NCI-H774 (cell line): ENCODE measurements at regions not wholly inside any gene's neighbourhood (a gene's known extent, or its start where the extent isn't known, plus 50 kb on each side); places are given as distances from the start of the nearest gene placed in this dataset.
"Not testable (repeated sequence)": the region's sequence is repeated elsewhere in the genome, so short reads cannot be mapped to it uniquely, and the experiment has no call there.

Source experiments
- DNase-seq: peaks from one replicate; lab custom pipeline; 2025; lab: John Stamatoyannopoulos, UW

- no peak for DNase-seq
Observed at GRCh38 chr5:57749396-57749795, 266.8 kb upstream of the ACTBL2 start.

- no peak for DNase-seq
Observed at GRCh38 chr5:57745700-57746651, 263.4 kb upstream of the ACTBL2 start.

DNA sequence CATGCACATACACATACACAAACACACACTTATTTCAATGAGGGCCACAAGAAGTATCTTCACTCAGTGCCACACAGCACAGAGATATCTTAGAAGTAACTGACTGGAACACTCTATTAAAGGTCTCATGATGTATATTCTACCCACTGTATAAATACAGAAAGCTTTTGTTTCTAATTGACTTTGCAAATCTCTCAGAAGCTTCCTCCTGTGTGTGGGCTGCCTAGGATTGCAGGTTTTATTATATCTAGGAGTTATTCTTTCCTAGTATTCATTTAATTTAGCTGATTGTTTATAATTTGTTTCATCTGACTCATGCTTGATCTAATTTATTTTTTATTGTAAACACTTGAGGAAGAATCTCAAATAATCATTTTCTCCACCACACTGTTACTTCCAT lies 262.4 kb upstream of the ACTBL2 start:
- no peak for DNase-seq

DNA sequence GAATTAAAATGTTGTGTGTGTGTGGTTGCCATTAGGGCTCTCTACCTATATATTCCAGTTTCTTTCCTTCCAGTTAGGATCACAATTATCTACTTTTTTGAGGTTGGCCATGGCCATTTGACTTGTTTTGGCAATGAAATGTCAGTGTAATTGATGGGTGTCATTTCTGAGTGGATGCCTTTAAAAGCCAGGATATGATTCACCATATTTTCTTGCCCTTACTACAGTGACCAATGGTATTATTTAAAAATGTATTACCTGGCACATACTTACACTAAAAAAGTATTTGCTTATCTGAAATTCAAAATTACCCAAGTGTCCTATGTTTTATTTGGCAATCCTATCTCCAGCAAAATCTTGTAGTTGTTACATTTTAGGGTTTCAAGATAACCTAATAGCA lies 258.7 kb upstream of the ACTBL2 start:
- no peak for DNase-seq

GRCh38 chr5:57738787-57739186 lies 256.2 kb upstream of the ACTBL2 start:
- DNase-seq: no peak

- DNase-seq: no peak
Observed at GRCh38 chr5:57738301-57738700, 255.7 kb upstream of the ACTBL2 start.

- DNase-seq: no peak
Observed at GRCh38 chr5:57736716-57737115, 254.1 kb upstream of the ACTBL2 start.

DNA sequence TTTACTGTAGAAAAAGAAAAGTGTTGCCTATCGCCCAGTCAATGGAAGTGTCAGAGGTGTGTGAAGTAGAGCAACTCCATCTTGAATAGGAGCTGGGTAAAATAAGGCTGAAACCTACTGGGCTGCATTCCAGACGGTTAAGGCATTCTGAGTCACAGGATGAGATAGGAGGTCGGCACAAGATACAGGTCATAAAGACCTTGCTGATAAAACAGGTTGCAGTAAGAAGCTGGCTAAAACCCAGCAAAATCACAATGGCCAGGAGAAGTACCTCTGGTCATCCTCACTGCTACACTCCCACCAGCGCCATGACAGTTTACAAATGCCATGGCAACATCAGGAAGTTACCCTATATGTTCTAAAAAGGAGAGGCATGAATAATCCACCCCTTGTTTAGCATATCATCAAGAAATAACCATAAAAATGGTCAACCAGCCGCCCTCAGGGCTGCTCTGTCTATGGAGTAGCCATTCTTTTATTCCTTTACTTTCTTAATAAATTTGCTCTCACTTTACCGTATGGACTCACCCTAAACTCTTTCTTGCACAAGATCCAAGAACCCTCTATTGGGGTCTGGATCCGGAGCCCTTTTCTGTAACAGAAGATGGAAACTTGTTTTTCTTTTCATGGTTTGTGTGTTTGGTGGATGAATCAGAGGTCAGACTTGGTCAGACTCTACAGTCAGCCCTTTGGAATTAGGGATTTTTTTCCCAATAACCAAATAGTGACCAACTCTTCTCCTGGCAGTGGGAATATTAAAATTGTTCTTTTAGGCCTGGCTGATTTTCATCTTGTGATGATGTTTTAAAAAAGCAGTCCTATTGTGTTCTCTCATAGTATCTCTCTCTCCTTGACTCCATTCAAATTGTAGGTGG lies 252.9 kb upstream of the ACTBL2 start:
- DNase-seq: not testable (repeated sequence)

GRCh38 chr5:57734296-57734695 lies 251.7 kb upstream of the ACTBL2 start:
- no peak for DNase-seq

- no peak for DNase-seq
Observed at GRCh38 chr5:57727591-57727990, 245.0 kb upstream of the ACTBL2 start.

- DNase-seq: no peak
Observed at GRCh38 chr5:57725658-57726504, 243.3 kb upstream of the ACTBL2 start.

DNA sequence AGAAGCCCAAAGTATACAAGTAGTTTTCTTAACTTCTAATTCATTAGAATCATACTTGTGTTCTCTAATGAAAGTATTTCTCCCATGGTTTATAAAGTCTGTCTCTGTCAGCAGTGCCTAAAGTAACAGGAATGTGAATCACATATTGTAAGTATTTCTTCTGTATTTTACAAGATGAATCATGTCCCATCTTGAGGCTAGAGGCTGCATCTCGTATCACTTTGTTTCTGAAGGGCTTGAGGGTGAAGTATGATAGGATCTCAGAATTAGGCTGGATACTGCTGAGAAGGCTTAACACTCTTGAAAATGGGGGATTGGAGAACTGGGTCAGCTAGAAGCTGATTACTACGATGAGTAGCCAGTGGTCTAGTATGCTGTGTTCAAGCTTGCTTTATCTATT lies 242.2 kb upstream of the ACTBL2 start:
- no peak for DNase-seq

DNA sequence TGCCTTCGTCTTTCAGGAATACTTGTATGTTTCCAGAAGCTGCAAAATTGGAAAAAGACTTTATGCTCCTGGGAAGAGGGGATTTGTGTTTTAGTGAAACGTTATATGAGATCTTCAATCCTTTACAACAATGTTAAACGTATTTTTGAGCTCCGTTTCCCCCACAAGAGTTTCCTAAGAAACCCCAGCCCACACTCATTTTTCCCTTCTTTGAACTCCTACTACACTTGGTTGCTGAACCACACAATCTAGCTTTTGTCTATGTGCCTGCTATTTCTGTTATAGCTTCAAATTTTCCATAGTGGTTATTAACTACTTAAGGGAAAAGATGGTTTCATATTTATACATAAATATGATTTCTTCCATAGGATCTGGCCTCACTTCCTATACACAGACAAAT lies 238.6 kb upstream of the ACTBL2 start:
- DNase-seq: no peak

- DNase-seq: no peak
Observed at GRCh38 chr5:57720656-57721055, 238.0 kb upstream of the ACTBL2 start.

GRCh38 chr5:57719216-57719615 lies 236.6 kb upstream of the ACTBL2 start:
- DNase-seq: no peak

DNA sequence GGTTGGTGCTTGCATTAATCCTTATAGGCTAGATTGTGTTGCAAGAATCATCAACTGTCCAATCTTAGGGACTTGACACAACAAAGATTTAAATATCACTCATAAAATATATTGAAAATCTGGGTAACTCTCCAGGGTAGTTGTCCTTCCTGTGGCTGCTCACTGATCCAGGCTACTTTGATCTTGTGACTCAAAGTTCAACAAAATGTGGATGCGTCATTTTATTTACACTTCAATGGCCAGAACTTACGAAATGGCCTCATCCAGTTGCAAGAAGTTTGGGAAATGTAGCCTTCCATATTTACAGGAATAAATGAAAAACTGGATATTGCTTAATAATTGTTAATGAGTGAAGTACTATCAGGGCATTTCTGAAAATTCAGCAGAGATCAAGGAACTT lies 235.5 kb upstream of the ACTBL2 start:
- no peak for DNase-seq

- DNase-seq: no peak
Observed at GRCh38 chr5:57717555-57717954, 234.9 kb upstream of the ACTBL2 start.

DNA sequence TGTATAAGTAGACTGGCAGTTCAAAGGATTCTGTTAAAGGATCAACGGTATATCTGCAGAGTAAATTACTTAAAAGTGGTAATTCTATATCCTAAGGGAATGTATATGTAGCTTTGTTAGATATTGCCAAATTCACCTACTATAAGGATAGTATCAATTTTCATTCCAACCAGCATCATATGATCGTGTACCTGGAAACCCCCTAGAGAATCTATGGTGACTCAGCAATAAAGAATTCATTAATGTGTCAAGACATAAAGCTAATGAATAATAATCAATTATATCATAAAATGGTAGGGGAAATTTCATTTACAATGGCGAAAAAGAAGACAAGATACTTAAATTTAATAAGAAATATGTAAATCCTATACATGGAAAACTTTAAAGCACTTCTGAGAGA lies 234.1 kb upstream of the ACTBL2 start:
- DNase-seq: no peak

DNA sequence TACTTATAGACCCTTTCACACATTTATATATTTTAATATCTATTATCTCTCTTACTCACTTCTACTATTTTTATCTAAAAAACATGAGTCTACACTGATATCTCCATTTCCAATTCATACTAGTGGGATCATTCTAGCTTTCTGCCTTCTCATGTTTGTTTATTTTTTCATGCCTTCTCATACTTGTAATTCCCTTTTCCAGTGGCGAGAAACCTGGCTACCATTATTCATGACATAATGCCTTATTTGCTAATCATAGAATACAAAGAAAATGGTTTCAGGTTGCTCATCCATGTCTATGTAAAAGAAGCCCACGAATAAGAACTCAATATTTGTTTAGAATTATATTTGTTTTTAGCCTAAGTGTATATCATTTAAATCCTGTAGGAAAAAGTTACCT lies 232.7 kb upstream of the ACTBL2 start:
- DNase-seq: no peak

DNA sequence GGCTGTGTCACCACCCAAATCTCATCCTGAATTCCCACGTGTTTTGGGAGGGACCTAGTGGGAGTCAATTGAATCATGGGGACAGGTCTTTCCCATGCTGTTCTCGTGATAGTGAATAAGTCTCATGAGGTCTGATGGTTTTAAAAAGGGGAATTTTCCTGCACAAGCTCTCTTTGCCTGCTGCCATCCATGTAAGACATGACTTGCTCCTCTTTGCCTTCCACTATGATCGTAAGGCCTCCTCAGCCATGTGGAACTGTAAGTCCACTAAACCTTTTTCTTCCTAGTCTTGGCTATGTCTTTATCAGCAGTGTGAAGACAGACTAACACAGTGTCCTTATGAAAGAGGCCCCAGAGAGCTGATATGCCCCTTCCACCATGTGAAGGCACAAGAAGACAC lies 230.9 kb upstream of the ACTBL2 start:
- DNase-seq: not testable (repeated sequence)

GRCh38 chr5:57711946-57712345 lies 229.3 kb upstream of the ACTBL2 start:
- no peak for DNase-seq

GRCh38 chr5:57711471-57711870 lies 228.9 kb upstream of the ACTBL2 start:
- no peak for DNase-seq
